ENCODE measurements at regions not wholly inside any gene's neighbourhood (a gene's known extent, or its start where the extent isn't known, plus 50 kb on each side); places are given as distances from the start of the nearest gene placed in this dataset.

DNA sequence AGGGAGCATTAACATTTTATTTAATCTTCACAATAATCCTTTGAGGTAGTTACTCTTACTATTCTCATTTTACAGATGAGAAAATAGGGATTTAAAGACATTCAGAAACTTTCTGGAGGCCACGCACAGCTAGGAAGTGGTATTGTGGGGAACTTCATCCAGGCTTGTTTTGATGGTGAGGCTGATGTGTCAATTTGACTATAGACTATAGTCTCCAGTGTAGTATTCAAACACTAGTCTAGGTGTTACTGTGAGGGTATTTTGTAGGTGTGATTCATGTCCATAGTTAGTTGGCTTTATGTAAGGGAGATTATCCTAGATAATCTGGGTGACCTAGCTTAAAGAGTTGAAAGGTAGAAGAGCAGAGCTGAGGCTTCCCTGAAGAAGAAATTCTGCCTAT, 54.1 kb upstream of the ELL2 start:
- no peak for DNase-seq

GRCh38 chr5:96014395-96014794, 52.7 kb upstream of the ELL2 start:
- DNase-seq = no peak

DNA sequence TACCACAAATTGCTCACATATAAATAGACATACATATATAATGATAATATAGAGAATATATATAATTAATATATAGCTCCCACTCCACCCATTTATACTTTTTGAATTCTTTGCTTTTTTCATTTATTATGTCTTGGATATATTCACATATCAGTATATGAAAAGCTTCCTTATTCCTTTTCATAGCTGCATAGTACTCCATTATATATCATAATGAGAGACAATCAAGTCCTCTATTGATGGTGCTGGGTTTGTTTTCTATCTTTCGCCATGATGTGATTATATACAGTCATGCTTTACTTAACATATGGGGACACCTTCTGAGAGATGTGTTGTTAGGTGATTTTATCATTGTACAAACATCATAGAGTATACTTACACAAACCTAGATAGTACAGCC, 51.6 kb upstream of the ELL2 start:
- no peak for DNase-seq

GRCh38 chr5:96012399-96012798, 50.7 kb upstream of the ELL2 start:
- DNase-seq = no peak

Data from NCI-H345 (cell line).